Smooth muscle cell (in vitro differentiated cells): ENCODE measurements at regions not wholly inside any gene's neighbourhood (a gene's known extent, or its start where the extent isn't known, plus 50 kb on each side); places are given as distances from the start of the nearest gene placed in this dataset.

ENCODE experiments used
- DNase-seq: peaks from one replicate; lab custom pipeline; 2025; ENCODE audit not compliant: unreplicated experiment; lab: John Stamatoyannopoulos, UW
- H2AFZ ChIP-seq: fragments of 200-600 bp; sonication (generic); 2 replicates; pipeline ENCODE4 v1.6.0; 2016; ENCODE audit warnings: antibody characterized with exemption, low read depth, mild to moderate bottlenecking
- H3F3A ChIP-seq: fragments of 200-600 bp; sonication (generic); 2 replicates; pipeline ENCODE4 v1.6.0; 2017; ENCODE audit warnings: antibody characterized with exemption, low read depth
- H3K27ac ChIP-seq: fragments of 200-600 bp; sonication (generic); 2 replicates; pipeline ENCODE4 v1.5.1; 2016; ENCODE audit warnings: low read depth, mild to moderate bottlenecking
- H3K27me3 ChIP-seq: fragments of 200-600 bp; sonication (generic); 2 replicates; pipeline ENCODE4 v1.6.1; 2016; ENCODE audit warnings: low read depth, mild to moderate bottlenecking
- H3K36me3 ChIP-seq: fragments of 200-600 bp; sonication (generic); 2 replicates; pipeline ENCODE4 v1.5.1; 2016; ENCODE audit warnings: low read depth
- H3K4me1 ChIP-seq: fragments of 200-600 bp; sonication (generic); 2 replicates; pipeline ENCODE4 v1.5.1; 2016; ENCODE audit warnings: low read depth
- H3K4me2 ChIP-seq: fragments of 200-600 bp; sonication (generic); 2 replicates; pipeline ENCODE4 v1.6.0; 2016; ENCODE audit warnings: mild to moderate bottlenecking
- H3K4me3 ChIP-seq: fragments of 200-600 bp; sonication (generic); 2 replicates; pipeline ENCODE4 v1.5.1; 2016; ENCODE audit warnings: mild to moderate bottlenecking
- H3K79me2 ChIP-seq: fragments of 200-600 bp; sonication (generic); 2 replicates; pipeline ENCODE4 v1.6.0; 2016; ENCODE audit warnings: low read depth, mild to moderate bottlenecking
- H3K9ac ChIP-seq: fragments of 200-600 bp; sonication (generic); 2 replicates; pipeline ENCODE4 v1.6.0; 2016; ENCODE audit warnings: low read depth
- H3K9me3 ChIP-seq: fragments of 200-600 bp; sonication (generic); replicated peaks from 2 replicates; pipeline ENCODE4 v1.5.1; 2016; ENCODE audit warnings: low read depth
- H4K20me1 ChIP-seq: fragments of 200-600 bp; sonication (generic); 2 replicates; pipeline ENCODE4 v1.6.0; 2016; ENCODE audit warnings: low read depth
- CTCF ChIP-seq: fragments of 200-600 bp; sonication (generic); IDR thresholded peaks from 2 replicates; pipeline ENCODE4 v1.5.1; 2017; ENCODE audit warnings: borderline replicate concordance, mild to moderate bottlenecking, antibody characterized with exemption; ENCODE audit not compliant: insufficient read depth, poor library complexity, severe bottlenecking
- WGBS: methylation state at CpG from one replicate; pipeline ENCODE4 v1.1.7; 2016; ENCODE audit warnings: low lambda C conversion rate; 5-methylcytosine and 5-hydroxymethylcytosine counted together

- no peak overlapping the region for H3K27ac ChIP-seq
- H3K36me3 ChIP-seq: no peaks in the 10 kb centered on the region
- no peaks in the 10 kb centered on the region for H4K20me1 ChIP-seq
- H3K27me3 ChIP-seq: no peaks in the 10 kb centered on the region
- no peak overlapping the region for H3K9ac ChIP-seq
- no peak overlapping the region for H3K4me3 ChIP-seq
- no peaks in the 10 kb centered on the region for H3K4me1 ChIP-seq
- DNase-seq: no peak
- H3F3A ChIP-seq: no peaks in the 10 kb centered on the region
- no peak overlapping the region for H3K4me2 ChIP-seq
- no peak overlapping the region for H2AFZ ChIP-seq
- no peak for TF ChIP-seq CTCF
- no peaks in the 10 kb centered on the region for H3K9me3 ChIP-seq
- no peaks in the 10 kb centered on the region for H3K79me2 ChIP-seq
These were observed 269.9 kb upstream of the SETBP1 start for GRCh38 chr18:44410740-44411139.

- H3K9ac ChIP-seq: no peak overlapping the region
- no peak overlapping the region for H3K4me2 ChIP-seq
- TF ChIP-seq CTCF: no peak
- H3K79me2 ChIP-seq: no peaks in the 10 kb centered on the region
- DNase-seq: no peak
- no peaks in the 10 kb centered on the region for H3K36me3 ChIP-seq
- no peaks in the 10 kb centered on the region for H3K27me3 ChIP-seq
- H4K20me1 ChIP-seq: no peaks in the 10 kb centered on the region
- no peak overlapping the region for H3K4me3 ChIP-seq
- H3K9me3 ChIP-seq: no peaks in the 10 kb centered on the region
- H2AFZ ChIP-seq: no peak overlapping the region
- no peaks in the 10 kb centered on the region for H3K4me1 ChIP-seq
- H3F3A ChIP-seq: no peaks in the 10 kb centered on the region
- H3K27ac ChIP-seq: peak overlapping the region; percentile 6
These were observed 269.3 kb upstream of the SETBP1 start for GRCh38 chr18:44411262-44411905.

GRCh38 chr18:44411976-44412375 is 268.7 kb upstream of the SETBP1 start:
- no peaks in the 10 kb centered on the region for H3K9me3 ChIP-seq
- H3K27ac ChIP-seq: peak overlapping the region; percentile 6
- WGBS: 45% methylated on average over 2 of the region's 2 CpGs
- H3K4me1 ChIP-seq: no peaks in the 10 kb centered on the region
- no peaks in the 10 kb centered on the region for H3K79me2 ChIP-seq
- DNase-seq: no peak
- no peak overlapping the region for H3K9ac ChIP-seq
- no peak for TF ChIP-seq CTCF
- H3K4me2 ChIP-seq: no peak overlapping the region
- no peaks in the 10 kb centered on the region for H3F3A ChIP-seq
- no peak overlapping the region for H2AFZ ChIP-seq
- no peaks in the 10 kb centered on the region for H3K27me3 ChIP-seq
- no peak overlapping the region for H3K4me3 ChIP-seq
- no peaks in the 10 kb centered on the region for H3K36me3 ChIP-seq
- no peaks in the 10 kb centered on the region for H4K20me1 ChIP-seq
